Activated naive CD4-positive, alpha-beta T cell treated with Interleukin-2 at 50 U/mL for 16 hours (primary cell): ENCODE measurements at regions not wholly inside any gene's neighbourhood (a gene's known extent, or its start where the extent isn't known, plus 50 kb on each side); places are given as distances from the start of the nearest gene placed in this dataset.

ENCODE experiments used
- DNase-seq: peaks from one replicate; pipeline ENCODE4 v3.0.0-alpha.2; 2020

- DNase-seq = no peak
These were observed 51.6 kb upstream of the IL2 start for GRCh38 chr4:122508083-122508482.
